GM19023 (cell line): ENCODE measurements at regions not wholly inside any gene's neighbourhood (a gene's known extent, or its start where the extent isn't known, plus 50 kb on each side); places are given as distances from the start of the nearest gene placed in this dataset.

Source experiments
- ATAC-seq: cut with Tn5 transposase; IDR thresholded peaks from one replicate; pipeline ENCODE4 v1.9.1; 2021; ENCODE audit warnings: mild to moderate bottlenecking, moderate library complexity; ENCODE audit not compliant: unreplicated experiment

GRCh38 chr1:78415165-78415564, 75.6 kb upstream of the PTGFR start:
- ATAC-seq: no peak

- no peak for ATAC-seq
Observed at GRCh38 chr1:78419309-78419708, 71.5 kb upstream of the PTGFR start.

GRCh38 chr1:78420181-78420580, 70.6 kb upstream of the PTGFR start:
- ATAC-seq: no peak

- no peak for ATAC-seq
Observed at GRCh38 chr1:78420688-78421087, 70.1 kb upstream of the PTGFR start.

GRCh38 chr1:78424720-78425119, 66.1 kb upstream of the PTGFR start:
- no peak for ATAC-seq

- no peak for ATAC-seq
Observed at GRCh38 chr1:78426408-78426807, 64.4 kb upstream of the PTGFR start.

- ATAC-seq: no peak
Observed at GRCh38 chr1:78427506-78427905, 63.3 kb upstream of the PTGFR start.

- ATAC-seq: no peak
Observed at GRCh38 chr1:78432016-78432415, 58.8 kb upstream of the PTGFR start.

- no peak for ATAC-seq
Observed at GRCh38 chr1:78434351-78434750, 56.4 kb upstream of the PTGFR start.

GRCh38 chr1:78436961-78437360, 53.8 kb upstream of the PTGFR start:
- ATAC-seq: no peak

- ATAC-seq: no peak
Observed at GRCh38 chr1:78437396-78437795, 53.4 kb upstream of the PTGFR start.

- ATAC-seq: no peak
Observed at GRCh38 chr1:78437941-78438340, 52.8 kb upstream of the PTGFR start.

GRCh38 chr1:78440381-78440793, 50.4 kb upstream of the PTGFR start:
- no peak for ATAC-seq
